ENCODE measurements at regions not wholly inside any gene's neighbourhood (a gene's known extent, or its start where the extent isn't known, plus 50 kb on each side); places are given as distances from the start of the nearest gene placed in this dataset.
A peak's percentile ranks its signal among the peaks of the same experiment; 100 is the strongest.

DNA sequence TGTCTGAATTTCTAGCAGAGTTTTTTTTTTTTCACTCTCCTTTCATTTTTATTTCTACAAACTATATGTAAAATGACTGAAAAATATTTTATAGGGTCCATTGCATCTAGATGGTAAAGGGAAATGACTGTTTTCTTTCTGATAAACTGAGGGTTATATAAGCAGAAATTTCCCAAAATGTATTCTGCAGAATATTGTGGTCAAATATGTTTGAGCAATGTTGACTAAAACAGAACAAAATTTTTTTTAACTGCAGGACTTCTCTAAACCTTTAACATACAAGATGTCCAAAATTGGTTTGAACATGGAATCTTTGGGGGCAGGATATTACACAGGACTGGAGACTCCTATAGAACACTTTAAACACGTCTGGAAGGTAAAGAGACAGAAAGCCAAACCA is 190.5 kb downstream of the TOMM20 start:
- H3K4me3 ChIP-seq (ENCODE audit: control insufficient read depth, low read depth, low read length), result no peak overlapping the region
- no peak for DNase-seq (ENCODE audit: low read depth)
- TF ChIP-seq, protein P1, sequence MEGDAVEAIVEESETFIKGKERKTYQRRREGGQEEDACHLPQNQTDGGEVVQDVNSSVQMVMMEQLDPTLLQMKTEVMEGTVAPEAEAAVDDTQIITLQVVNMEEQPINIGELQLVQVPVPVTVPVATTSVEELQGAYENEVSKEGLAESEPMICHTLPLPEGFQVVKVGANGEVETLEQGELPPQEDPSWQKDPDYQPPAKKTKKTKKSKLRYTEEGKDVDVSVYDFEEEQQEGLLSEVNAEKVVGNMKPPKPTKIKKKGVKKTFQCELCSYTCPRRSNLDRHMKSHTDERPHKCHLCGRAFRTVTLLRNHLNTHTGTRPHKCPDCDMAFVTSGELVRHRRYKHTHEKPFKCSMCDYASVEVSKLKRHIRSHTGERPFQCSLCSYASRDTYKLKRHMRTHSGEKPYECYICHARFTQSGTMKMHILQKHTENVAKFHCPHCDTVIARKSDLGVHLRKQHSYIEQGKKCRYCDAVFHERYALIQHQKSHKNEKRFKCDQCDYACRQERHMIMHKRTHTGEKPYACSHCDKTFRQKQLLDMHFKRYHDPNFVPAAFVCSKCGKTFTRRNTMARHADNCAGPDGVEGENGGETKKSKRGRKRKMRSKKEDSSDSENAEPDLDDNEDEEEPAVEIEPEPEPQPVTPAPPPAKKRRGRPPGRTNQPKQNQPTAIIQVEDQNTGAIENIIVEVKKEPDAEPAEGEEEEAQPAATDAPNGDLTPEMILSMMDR (conservative IDR thresholded peaks at IDR 0.05; ENCODE audit: control insufficient read depth, insufficient read depth, low read depth, low read length), result no peak

DNA sequence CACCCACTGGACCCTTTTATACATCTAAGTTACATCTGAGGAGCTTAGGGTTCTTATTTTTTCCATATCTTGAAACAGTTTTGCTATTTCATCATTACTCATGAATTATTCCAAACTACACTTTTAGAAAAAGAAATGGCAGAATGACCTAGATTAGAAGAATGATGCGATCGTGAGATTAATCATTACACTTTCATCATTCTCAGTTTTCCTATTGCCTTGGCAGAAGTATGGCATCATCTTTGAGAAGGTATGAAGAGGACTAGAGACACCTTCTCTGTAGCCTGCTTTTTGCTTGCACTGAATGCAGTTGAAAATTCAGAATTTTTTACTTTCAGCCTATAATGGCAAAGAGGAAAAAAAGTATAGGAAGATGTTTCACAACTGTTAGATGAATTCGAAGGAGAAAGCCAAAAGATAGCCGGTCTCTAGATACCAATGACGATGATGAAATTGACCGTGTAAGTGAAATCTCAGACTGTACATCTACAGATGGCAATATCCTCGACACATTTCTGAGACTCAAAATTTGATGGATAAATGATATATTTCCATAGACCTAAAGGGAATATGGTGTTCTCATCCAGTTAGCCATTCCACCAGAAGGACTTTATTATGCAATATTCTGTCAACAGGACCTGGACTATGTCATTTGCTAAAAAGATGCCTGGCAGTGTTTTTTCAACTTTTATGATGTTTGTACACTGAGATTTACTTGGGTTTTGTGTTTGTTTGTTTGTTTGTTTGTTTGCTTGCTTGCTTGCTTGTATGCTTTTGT is 191.8 kb downstream of the TOMM20 start:
- TF ChIP-seq, protein P1 (conservative IDR thresholded peaks at IDR 0.05; ENCODE audit: control insufficient read depth, insufficient read depth, low read depth, low read length), result no peak
- no peak overlapping the region for H3K4me3 ChIP-seq (ENCODE audit: control insufficient read depth, low read depth, low read length)
- DNase-seq (ENCODE audit: low read depth), result no peak

DNA sequence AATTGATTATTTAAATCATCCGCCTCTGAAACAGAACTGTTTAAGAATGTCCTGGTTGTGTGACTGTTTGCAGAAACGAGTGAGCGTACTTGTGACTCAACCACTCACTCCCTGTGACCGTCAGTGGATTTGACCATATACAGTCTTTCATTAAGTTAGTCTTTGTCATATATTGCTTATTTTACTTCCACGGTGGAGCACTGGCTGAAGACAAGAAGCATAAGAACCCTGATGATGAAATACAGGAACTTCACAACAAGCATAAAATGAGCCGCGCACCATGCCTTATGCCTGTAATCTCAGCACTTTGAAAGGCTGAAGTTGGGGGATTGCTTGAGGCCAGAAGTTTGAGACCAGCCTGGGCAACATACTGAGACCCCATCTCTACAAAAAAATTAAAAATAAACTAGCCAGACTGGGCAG is 194.0 kb downstream of the TOMM20 start:
- H3K4me3 ChIP-seq (ENCODE audit: control insufficient read depth, low read depth, low read length), result no peak overlapping the region
- DNase-seq (ENCODE audit: low read depth), result peak; percentile 81
- TF ChIP-seq, protein P1 (conservative IDR thresholded peaks at IDR 0.05; ENCODE audit: control insufficient read depth, insufficient read depth, low read depth, low read length), result no peak

DNA sequence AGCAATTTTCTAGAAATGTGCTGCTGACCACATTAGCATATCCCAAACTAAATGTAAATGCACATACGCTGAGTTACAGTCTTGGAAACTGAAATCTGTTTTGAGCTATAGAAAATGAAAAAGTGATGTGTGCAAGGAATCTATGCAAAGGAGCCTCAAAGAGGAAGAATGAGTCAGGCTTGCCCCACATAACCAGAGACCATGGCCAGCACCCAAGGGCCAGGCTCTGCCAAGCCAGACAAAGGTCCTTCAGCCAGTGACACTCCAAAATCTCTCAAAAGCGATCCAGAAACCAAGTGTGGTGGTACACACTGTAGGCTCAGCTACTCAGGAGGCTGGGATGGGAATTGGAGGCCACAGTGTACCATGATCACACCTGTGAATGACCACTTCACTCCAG is 195.2 kb downstream of the TOMM20 start:
- DNase-seq (ENCODE audit: low read depth), result peak; percentile 81
- TF ChIP-seq, protein P1 (conservative IDR thresholded peaks at IDR 0.05; ENCODE audit: control insufficient read depth, insufficient read depth, low read depth, low read length), result no peak
- H3K4me3 ChIP-seq (ENCODE audit: control insufficient read depth, low read depth, low read length), result no peak overlapping the region

DNA sequence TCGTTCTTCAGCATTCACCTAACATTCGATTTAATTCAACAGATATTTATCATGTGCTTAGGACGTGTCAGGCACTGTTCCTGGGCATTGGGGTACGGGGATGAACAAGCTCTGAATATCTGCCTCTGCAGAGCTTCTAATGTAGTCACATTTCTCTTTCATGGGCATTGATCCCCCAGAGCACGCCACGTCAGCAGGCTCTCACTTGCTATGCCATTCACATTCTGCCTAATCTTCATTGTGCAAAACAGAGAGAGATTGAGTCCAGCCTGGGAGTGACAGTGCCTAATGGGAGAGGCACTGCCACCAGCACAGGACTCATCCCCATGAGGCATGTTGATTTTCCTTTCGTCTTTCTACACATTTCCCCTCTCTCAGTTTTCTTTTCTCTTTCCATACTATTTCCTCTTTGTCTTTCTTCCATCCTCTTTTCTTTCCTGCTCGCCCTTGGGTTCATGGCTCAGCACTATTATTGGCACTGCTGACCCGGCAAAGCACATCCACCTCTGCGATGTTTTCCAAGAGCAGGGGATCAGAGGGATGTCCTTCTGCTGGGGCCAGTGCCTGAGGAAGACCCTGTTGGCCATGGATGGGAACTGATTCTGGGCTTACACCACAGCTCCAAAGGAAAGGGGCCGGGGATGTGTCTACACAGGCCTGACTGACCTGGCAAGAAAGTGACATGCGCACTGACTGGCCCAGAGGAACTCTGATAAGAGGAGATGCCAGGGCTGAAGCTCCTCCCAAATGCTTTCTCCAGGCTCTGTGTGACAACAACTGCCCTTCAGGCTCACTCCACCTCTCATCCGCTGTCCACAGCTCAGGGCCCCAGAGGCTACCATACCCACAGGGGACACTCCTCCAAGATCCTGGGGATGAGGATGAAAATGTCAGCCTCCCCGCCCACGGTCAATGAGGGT is 195.9 kb downstream of the TOMM20 start:
- no peak for DNase-seq (ENCODE audit: low read depth)
- H3K4me3 ChIP-seq (ENCODE audit: control insufficient read depth, low read depth, low read length), result no peak overlapping the region
- TF ChIP-seq, protein P1 (conservative IDR thresholded peaks at IDR 0.05; ENCODE audit: control insufficient read depth, insufficient read depth, low read depth, low read length), result no peak

DNA sequence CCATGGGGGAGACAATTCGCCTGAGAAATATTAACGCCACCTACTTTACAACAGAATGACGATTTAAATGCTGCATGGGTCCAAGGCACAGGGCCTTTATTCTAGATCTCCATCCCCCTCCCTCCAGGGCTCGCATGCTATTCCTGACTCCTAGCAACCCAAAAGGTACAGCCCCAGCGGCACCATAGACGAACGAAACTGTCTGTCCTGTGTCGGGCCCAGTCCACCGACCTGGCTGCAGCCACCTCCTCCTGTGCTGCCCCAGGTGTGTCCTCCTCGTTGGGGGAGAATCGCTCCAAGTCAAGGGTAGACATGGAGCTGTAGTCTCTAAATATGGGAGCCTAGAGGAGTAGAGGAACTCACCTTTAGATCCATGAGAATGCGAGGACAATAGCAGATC is 196.5 kb downstream of the TOMM20 start:
- no peak for DNase-seq (ENCODE audit: low read depth)
- TF ChIP-seq, protein P1 (conservative IDR thresholded peaks at IDR 0.05; ENCODE audit: control insufficient read depth, insufficient read depth, low read depth, low read length), result no peak
- no peak overlapping the region for H3K4me3 ChIP-seq (ENCODE audit: control insufficient read depth, low read depth, low read length)

All from fibroblast of mammary gland (primary cell).